ENCODE measurements at regions not wholly inside any gene's neighbourhood (a gene's known extent, or its start where the extent isn't known, plus 50 kb on each side); places are given as distances from the start of the nearest gene placed in this dataset.

DNA sequence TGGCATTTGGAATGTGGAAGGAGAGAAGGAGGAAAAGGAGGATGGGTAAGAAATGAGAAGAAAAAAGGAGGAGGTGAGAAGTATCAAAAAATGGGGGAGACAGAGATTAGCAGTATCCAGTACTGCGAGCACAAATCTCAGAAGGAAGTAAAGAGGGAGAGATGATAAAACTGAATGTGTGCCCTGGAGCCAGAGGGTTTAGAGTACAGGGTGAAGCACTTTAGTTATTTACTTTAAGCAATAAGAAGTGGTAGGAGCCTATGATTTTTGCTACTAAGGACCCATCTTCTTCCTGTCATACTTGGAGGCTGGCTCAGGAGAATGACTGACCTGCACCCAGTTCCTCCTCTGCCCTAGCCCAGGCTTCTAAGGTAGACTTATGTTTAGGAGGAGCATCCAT is 94.9 kb downstream of the ADRB2 start:
- Histone ChIP-seq H3K4me2 (no peak overlapping the region), H3K9me2 (no peaks in the 10 kb centered on the region), H3K4me1 (ENCODE audit: control insufficient read depth in 1 of 2, insufficient read depth in 2 of 2, low read depth in 1 of 2, low read length in 1 of 2) (peaks cover 0 to 3% of the 10 kb centered on the region in 2 experiments; a peak in 1 of 4 replicates), H3K4me3 (ENCODE audit: low read depth in 2 of 2, low read length in 1 of 2) (no peak overlapping the region), H3K27ac (ENCODE audit: low read depth in 2 of 2, low read length in 1 of 2) (no peak overlapping the region), H3K9ac (no peak overlapping the region), H3K79me2 (ENCODE audit: insufficient read depth) (no peaks in the 10 kb centered on the region), H2AFZ (ENCODE audit: low read depth) (no peak overlapping the region), H3K36me3 (replicated peaks in 1 of 2; ENCODE audit: control insufficient read depth in 1 of 2, insufficient read depth in 2 of 2, low read length in 1 of 2) (no peaks in the 10 kb centered on the region), H3K9me3 (no peaks in the 10 kb centered on the region), H3F3A (replicated peaks; ENCODE audit: insufficient read depth) (no peaks in the 10 kb centered on the region), H4K20me1 (ENCODE audit: insufficient read depth) (no peaks in the 10 kb centered on the region), H3K27me3 (ENCODE audit: insufficient read depth) (no peaks in the 10 kb centered on the region)
- TF ChIP-seq FOSL2 (IDR thresholded peaks at IDR 0.05; ENCODE audit: borderline replicate concordance, low read depth) = no peak
- TF ChIP-seq, protein P1, sequence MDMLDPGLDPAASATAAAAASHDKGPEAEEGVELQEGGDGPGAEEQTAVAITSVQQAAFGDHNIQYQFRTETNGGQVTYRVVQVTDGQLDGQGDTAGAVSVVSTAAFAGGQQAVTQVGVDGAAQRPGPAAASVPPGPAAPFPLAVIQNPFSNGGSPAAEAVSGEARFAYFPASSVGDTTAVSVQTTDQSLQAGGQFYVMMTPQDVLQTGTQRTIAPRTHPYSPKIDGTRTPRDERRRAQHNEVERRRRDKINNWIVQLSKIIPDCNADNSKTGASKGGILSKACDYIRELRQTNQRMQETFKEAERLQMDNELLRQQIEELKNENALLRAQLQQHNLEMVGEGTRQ (IDR thresholded peaks at IDR 0.05; ENCODE audit: borderline replicate concordance, low read depth, low read length) = no peak
- TF ChIP-seq, protein P2, sequence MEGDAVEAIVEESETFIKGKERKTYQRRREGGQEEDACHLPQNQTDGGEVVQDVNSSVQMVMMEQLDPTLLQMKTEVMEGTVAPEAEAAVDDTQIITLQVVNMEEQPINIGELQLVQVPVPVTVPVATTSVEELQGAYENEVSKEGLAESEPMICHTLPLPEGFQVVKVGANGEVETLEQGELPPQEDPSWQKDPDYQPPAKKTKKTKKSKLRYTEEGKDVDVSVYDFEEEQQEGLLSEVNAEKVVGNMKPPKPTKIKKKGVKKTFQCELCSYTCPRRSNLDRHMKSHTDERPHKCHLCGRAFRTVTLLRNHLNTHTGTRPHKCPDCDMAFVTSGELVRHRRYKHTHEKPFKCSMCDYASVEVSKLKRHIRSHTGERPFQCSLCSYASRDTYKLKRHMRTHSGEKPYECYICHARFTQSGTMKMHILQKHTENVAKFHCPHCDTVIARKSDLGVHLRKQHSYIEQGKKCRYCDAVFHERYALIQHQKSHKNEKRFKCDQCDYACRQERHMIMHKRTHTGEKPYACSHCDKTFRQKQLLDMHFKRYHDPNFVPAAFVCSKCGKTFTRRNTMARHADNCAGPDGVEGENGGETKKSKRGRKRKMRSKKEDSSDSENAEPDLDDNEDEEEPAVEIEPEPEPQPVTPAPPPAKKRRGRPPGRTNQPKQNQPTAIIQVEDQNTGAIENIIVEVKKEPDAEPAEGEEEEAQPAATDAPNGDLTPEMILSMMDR (IDR thresholded peaks at IDR 0.05) = no peak
- TF ChIP-seq RAD21 (IDR thresholded peaks at IDR 0.05; ENCODE audit: low read length) = no peak
- TF ChIP-seq EZH2phosphoT487 (IDR thresholded peaks at IDR 0.05; ENCODE audit: borderline replicate concordance, low read depth) = no peak
- no peak for TF ChIP-seq JUND (IDR thresholded peaks at IDR 0.05)
- TF ChIP-seq CHD2 (IDR thresholded peaks at IDR 0.05; ENCODE audit: low read length, partially characterized antibody) = no peak
- no peak for TF ChIP-seq TCF12 (IDR thresholded peaks at IDR 0.05)
- no peak for TF ChIP-seq YY1 (IDR thresholded peaks at IDR 0.05; ENCODE audit: low read depth)
- TF ChIP-seq GABPA (IDR thresholded peaks at IDR 0.05; ENCODE audit: low read depth) = no peak
- no peak for TF ChIP-seq MXI1 (IDR thresholded peaks at IDR 0.05; ENCODE audit: low read depth, low read length)
- DNase-seq = no peak
- POLR2A ChIA-PET = no interaction called here
- 40% methylated on average over 1 of the region's 1 CpG for WGBS (ENCODE audit: low lambda C conversion rate)
- CTCF ChIA-PET = no interaction called here

DNA sequence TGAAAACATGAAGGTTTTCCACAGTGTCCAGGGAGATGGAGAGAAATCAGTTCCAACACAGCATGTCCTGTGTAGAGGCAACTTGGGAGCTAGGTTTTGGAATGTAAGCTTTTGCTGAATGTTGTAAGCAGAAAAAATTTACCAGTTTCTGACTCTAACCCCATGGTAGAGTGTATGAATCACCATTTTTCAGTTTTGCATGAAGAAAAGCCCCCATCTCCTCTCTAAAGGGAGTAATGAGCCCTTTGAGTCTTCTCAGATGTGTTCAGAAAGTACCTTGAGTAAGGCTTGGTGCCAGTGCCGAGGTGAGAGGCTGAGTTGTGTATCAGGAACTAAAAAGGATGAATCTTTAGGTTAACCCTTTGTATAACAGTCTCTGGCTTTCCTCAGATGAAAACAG is 96.2 kb downstream of the ADRB2 start:
- Histone ChIP-seq H3K4me2 (no peak overlapping the region), H4K20me1 (ENCODE audit: insufficient read depth) (no peaks in the 10 kb centered on the region), H3K9me3 (no peaks in the 10 kb centered on the region), H3K79me2 (ENCODE audit: insufficient read depth) (no peaks in the 10 kb centered on the region), H3K4me1 (ENCODE audit: control insufficient read depth in 1 of 2, insufficient read depth in 2 of 2, low read depth in 1 of 2, low read length in 1 of 2) (peaks cover 0 to 3% of the 10 kb centered on the region in 2 experiments; a peak in 1 of 4 replicates), H3K4me3 (ENCODE audit: low read depth in 2 of 2, low read length in 1 of 2) (no peak overlapping the region), H3K9me2 (no peaks in the 10 kb centered on the region), H2AFZ (ENCODE audit: low read depth) (no peak overlapping the region), H3K27me3 (ENCODE audit: insufficient read depth) (no peaks in the 10 kb centered on the region), H3K9ac (no peak overlapping the region), H3K27ac (ENCODE audit: low read depth in 2 of 2, low read length in 1 of 2) (no peak overlapping the region), H3F3A (replicated peaks; ENCODE audit: insufficient read depth) (no peaks in the 10 kb centered on the region), H3K36me3 (replicated peaks in 1 of 2; ENCODE audit: control insufficient read depth in 1 of 2, insufficient read depth in 2 of 2, low read length in 1 of 2) (no peaks in the 10 kb centered on the region)
- TF ChIP-seq, protein P1 (IDR thresholded peaks at IDR 0.05; ENCODE audit: borderline replicate concordance, low read depth, low read length) = no peak
- no peak for TF ChIP-seq GABPA (IDR thresholded peaks at IDR 0.05; ENCODE audit: low read depth)
- POLR2A ChIA-PET = no interaction called here
- WGBS (ENCODE audit: low lambda C conversion rate) = 8% methylated on average over 1 of the region's 1 CpG
- DNase-seq = no peak
- CTCF ChIA-PET = no interaction called here
